ENCODE measurements at regions not wholly inside any gene's neighbourhood (a gene's known extent, or its start where the extent isn't known, plus 50 kb on each side); places are given as distances from the start of the nearest gene placed in this dataset.

DNA sequence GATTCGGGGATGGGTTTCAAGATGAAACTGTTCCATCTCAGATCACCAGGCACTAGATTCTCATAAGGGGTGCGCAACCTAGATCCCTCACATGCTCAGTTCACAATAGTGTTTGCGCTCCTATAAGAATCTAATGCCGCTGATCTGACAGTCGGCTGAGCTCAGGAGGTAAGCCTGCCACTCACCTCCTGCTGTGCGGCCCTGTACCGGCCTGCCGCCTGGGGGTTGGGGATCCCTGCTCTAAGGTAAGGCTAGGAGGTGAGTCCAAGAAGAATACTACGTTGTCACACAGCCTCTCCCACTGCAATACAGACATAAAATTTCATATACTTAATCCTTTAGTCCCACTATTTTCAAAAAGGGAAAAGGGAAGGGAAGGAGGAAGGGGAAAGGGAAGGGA lies 213.4 kb upstream of the HCCS start:
- TF ChIP-seq CTCF (IDR thresholded peaks at IDR 0.05; ENCODE audit: insufficient read depth, low read depth, low read length): no peak
- H3K27me3 ChIP-seq (ENCODE audit: control insufficient read depth, insufficient read depth, low read length): no peaks in the 10 kb centered on the region
- no peak overlapping the region for H3K4me3 ChIP-seq (ENCODE audit: low read depth, low read length)
- H3K36me3 ChIP-seq (ENCODE audit: control insufficient read depth, insufficient read depth, low read length): no peaks in the 10 kb centered on the region
- no peak for DNase-seq (ENCODE audit: low read depth)
- CTCF ChIA-PET: no interaction called here
- POLR2A ChIA-PET: no interaction called here

- Histone ChIP-seq H3K27me3 (ENCODE audit: control insufficient read depth, insufficient read depth, low read length) (no peaks in the 10 kb centered on the region), H3K4me3 (ENCODE audit: low read depth, low read length) (no peak overlapping the region), H3K36me3 (ENCODE audit: control insufficient read depth, insufficient read depth, low read length) (no peaks in the 10 kb centered on the region)
- ChIA-PET CTCF (no interaction called here), POLR2A (no interaction called here)
- TF ChIP-seq CTCF (IDR thresholded peaks at IDR 0.05; ENCODE audit: insufficient read depth, low read depth, low read length): no peak
- no peak for DNase-seq (ENCODE audit: low read depth)
These were observed 210.4 kb upstream of the HCCS start for GRCh38 chrX:10900585-10901289.

- H3K36me3 ChIP-seq (ENCODE audit: control insufficient read depth, insufficient read depth, low read length): no peaks in the 10 kb centered on the region
- H3K4me3 ChIP-seq (ENCODE audit: low read depth, low read length): no peak overlapping the region
- no peak for DNase-seq (ENCODE audit: low read depth)
- no peak for TF ChIP-seq CTCF (IDR thresholded peaks at IDR 0.05; ENCODE audit: insufficient read depth, low read depth, low read length)
- ChIA-PET CTCF (no interaction called here), POLR2A (no interaction called here)
- H3K27me3 ChIP-seq (ENCODE audit: control insufficient read depth, insufficient read depth, low read length): no peaks in the 10 kb centered on the region
These were observed 209.9 kb upstream of the HCCS start for GRCh38 chrX:10901290-10901633.

GRCh38 chrX:10902001-10902400 lies 209.1 kb upstream of the HCCS start:
- no peak for TF ChIP-seq CTCF (IDR thresholded peaks at IDR 0.05; ENCODE audit: insufficient read depth, low read depth, low read length)
- no peaks in the 10 kb centered on the region for H3K27me3 ChIP-seq (ENCODE audit: control insufficient read depth, insufficient read depth, low read length)
- no peak for DNase-seq (ENCODE audit: low read depth)
- CTCF ChIA-PET: no interaction called here
- POLR2A ChIA-PET: no interaction called here
- H3K36me3 ChIP-seq (ENCODE audit: control insufficient read depth, insufficient read depth, low read length): no peaks in the 10 kb centered on the region
- no peak overlapping the region for H3K4me3 ChIP-seq (ENCODE audit: low read depth, low read length)

DNA sequence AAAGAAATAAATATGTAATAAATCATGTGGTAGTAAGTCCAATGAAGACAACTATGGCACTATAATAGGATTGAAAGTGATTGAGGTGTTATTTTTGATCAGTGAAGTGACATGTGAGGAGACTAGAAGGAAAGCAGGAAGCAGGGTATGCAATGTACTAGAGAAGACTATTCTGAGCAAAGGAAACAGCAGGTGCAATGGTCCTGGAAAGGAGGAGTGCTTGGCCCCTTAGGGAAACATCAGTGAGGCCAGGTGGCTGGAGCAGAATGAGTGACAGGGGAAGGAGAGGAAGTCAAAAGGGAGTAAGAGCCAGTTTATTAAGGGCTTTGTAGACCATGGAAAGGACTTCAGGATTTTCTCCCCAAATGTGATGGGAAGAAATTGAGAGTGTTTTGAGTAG lies 207.6 kb upstream of the HCCS start:
- Histone ChIP-seq H3K27me3 (ENCODE audit: control insufficient read depth, insufficient read depth, low read length) (no peaks in the 10 kb centered on the region), H3K4me3 (ENCODE audit: low read depth, low read length) (no peak overlapping the region), H3K36me3 (ENCODE audit: control insufficient read depth, insufficient read depth, low read length) (no peaks in the 10 kb centered on the region)
- ChIA-PET CTCF (no interaction called here), POLR2A (no interaction called here)
- no peak for DNase-seq (ENCODE audit: low read depth)
- TF ChIP-seq CTCF (IDR thresholded peaks at IDR 0.05; ENCODE audit: insufficient read depth, low read depth, low read length): no peak
